IMR-90 (cell line): ENCODE measurements at regions not wholly inside any gene's neighbourhood (a gene's known extent, or its start where the extent isn't known, plus 50 kb on each side); places are given as distances from the start of the nearest gene placed in this dataset.

ENCODE experiments used
- ATAC-seq: fragments of 200-7000 bp; cut with Tn5 transposase; 2 replicates; pipeline ENCODE4 v1.9.1; 2020; ENCODE audit warnings: low read depth, mild to moderate bottlenecking, moderate library complexity
- BruUV-seq: library from RNA; stranded (reverse); fragments of 400-500 nt; replicated peaks from 2 replicates; lab custom pipeline; 2021; lab: Mats Ljungman, UMichigan
- CTCF ChIA-PET: fragments of 300-600 bp; formaldehyde crosslinking; extraction: SDS; loops from one replicate; lab custom pipeline; 2021; ENCODE audit warnings: antibody characterized with exemption; lab: Yijun Ruan, JAX
- POLR2A ChIA-PET: fragments of 300-600 bp; sonication (Branson Sonifier 250); formaldehyde crosslinking; loops from one replicate; lab custom pipeline; 2022; ENCODE audit warnings: antibody characterized with exemption; ENCODE audit not compliant: unreplicated experiment; lab: Charles Lee
- DNase-seq: peaks from one replicate; pipeline ENCODE4 v3.0.0; 2013
- H2AFZ ChIP-seq: replicated peaks from 2 replicates; pipeline ENCODE3; 2013; ENCODE audit warnings: low read length, mild to moderate bottlenecking; ENCODE audit not compliant: poor library complexity
- H2AK5ac ChIP-seq: 2 replicates; pipeline ENCODE4 v1.6.1; 2013; ENCODE audit warnings: low read depth, low read length, inconsistent platforms
- H2AK9ac ChIP-seq: replicated peaks from 2 replicates; pipeline ENCODE3; 2013; ENCODE audit warnings: mild to moderate bottlenecking, low read depth, low read length, moderate library complexity; ENCODE audit not compliant: poor library complexity
- H2BK120ac ChIP-seq: 2 replicates; pipeline ENCODE4 v1.6.1; 2013; ENCODE audit warnings: low read depth, low read length, inconsistent platforms
- H2BK15ac ChIP-seq: 3 replicates; pipeline ENCODE4 v1.6.1; 2013; ENCODE audit warnings: low read depth, low read length, inconsistent platforms
- H2BK20ac ChIP-seq: 2 replicates; pipeline ENCODE4 v1.6.1; 2013; ENCODE audit warnings: low read depth, mild to moderate bottlenecking, inconsistent platforms, low read length, moderate library complexity
- H2BK5ac ChIP-seq: 2 replicates; pipeline ENCODE4 v1.6.1; 2013; ENCODE audit warnings: mild to moderate bottlenecking, low read depth, low read length, inconsistent platforms; ENCODE audit not compliant: poor library complexity, severe bottlenecking
- H3K14ac ChIP-seq: replicated peaks from 2 replicates; pipeline ENCODE4 v1.6.1; 2013; ENCODE audit warnings: low read depth, low read length, inconsistent platforms
- H3K18ac ChIP-seq: 2 replicates; pipeline ENCODE4 v1.6.1; 2013; ENCODE audit warnings: low read depth, low read length, control low read depth
- H3K23ac ChIP-seq: 2 replicates; pipeline ENCODE4 v1.6.1; 2013; ENCODE audit warnings: low read depth, low read length, inconsistent platforms
- H3K27ac ChIP-seq: 2 replicates; pipeline ENCODE4 v1.5.1; 2013; ENCODE audit warnings: mild to moderate bottlenecking, control low read depth, low read length; ENCODE audit not compliant: insufficient read depth
- H3K27me3 ChIP-seq: 2 replicates; pipeline ENCODE4 v1.6.1; 2013; ENCODE audit warnings: low read length; ENCODE audit not compliant: control insufficient read depth, insufficient read depth
- H3K36me3 ChIP-seq: 2 replicates; pipeline ENCODE4 v1.6.1; 2013; ENCODE audit warnings: low read length, mixed read lengths; ENCODE audit not compliant: control insufficient read depth, insufficient read depth
- H3K4ac ChIP-seq: 2 replicates; pipeline ENCODE4 v1.6.1; 2013; ENCODE audit warnings: low read depth, low read length, inconsistent platforms
- H3K4me1 ChIP-seq: 2 replicates; pipeline ENCODE4 v1.6.1; 2013; ENCODE audit warnings: low read length, mixed read lengths; ENCODE audit not compliant: control insufficient read depth, insufficient read depth
- H3K4me2 ChIP-seq: 2 replicates; pipeline ENCODE4 v1.6.1; 2013; ENCODE audit warnings: low read depth, mild to moderate bottlenecking, control low read depth, low read length, moderate library complexity
- H3K4me3 ChIP-seq: 2 replicates; pipeline ENCODE4 v1.5.1; 2013; ENCODE audit warnings: low read depth, mild to moderate bottlenecking, control low read depth, low read length, moderate library complexity; ENCODE audit not compliant: insufficient read depth
- H3K56ac ChIP-seq: 2 replicates; pipeline ENCODE4 v1.6.1; 2013; ENCODE audit warnings: low read length, inconsistent platforms; ENCODE audit not compliant: insufficient read depth; ENCODE audit errors: extremely low read depth
- H3K79me1 ChIP-seq, 2 experiments: 2 replicates each; pipeline ENCODE4 v1.6.1; 2013; ENCODE audit warnings: low read length in 2 of 2, inconsistent platforms in 1 of 2, low read depth in 1 of 2
- H3K9ac ChIP-seq: 2 replicates; pipeline ENCODE4 v1.6.1; 2013; ENCODE audit warnings: low read depth, low read length, control low read depth
- H3K9me1 ChIP-seq: 2 replicates; pipeline ENCODE4 v1.6.1; 2013; ENCODE audit warnings: low read length, inconsistent platforms; ENCODE audit not compliant: insufficient read depth
- H3K9me3 ChIP-seq: 2 replicates; pipeline ENCODE4 v1.6.1; 2013; ENCODE audit warnings: low read length; ENCODE audit not compliant: control insufficient read depth, insufficient read depth
- H4K20me1 ChIP-seq: 2 replicates; pipeline ENCODE4 v1.6.1; 2013; ENCODE audit warnings: low read length, inconsistent platforms; ENCODE audit not compliant: insufficient read depth
- H4K5ac ChIP-seq: 2 replicates; pipeline ENCODE4 v1.6.1; 2013; ENCODE audit warnings: mild to moderate bottlenecking, low read depth, low read length, control low read depth
- H4K8ac ChIP-seq, 2 experiments: 2 replicates each; pipeline ENCODE4 v1.6.1; 2013; ENCODE audit warnings: low read depth in 2 of 2, low read length in 2 of 2, control low read depth in 1 of 2, inconsistent platforms in 1 of 2
- H4K91ac ChIP-seq: 2 replicates; pipeline ENCODE4 v1.6.1; 2013; ENCODE audit warnings: low read depth, low read length, inconsistent platforms; ENCODE audit not compliant: insufficient read depth
- BHLHE40 ChIP-seq: fragments of 150-350 bp; IDR thresholded peaks from 2 replicates; pipeline ENCODE4 v1.6.1; 2016; ENCODE audit warnings: mild to moderate bottlenecking, low read depth, low read length
- CEBPB ChIP-seq: IDR thresholded peaks from 2 replicates; pipeline ENCODE4 v1.6.1; 2012; ENCODE audit warnings: low read depth, low read length, improper control_type of control experiment
- ELK1 ChIP-seq: fragments of 150-350 bp; IDR thresholded peaks from 2 replicates; pipeline ENCODE4 v1.6.1; 2016; ENCODE audit warnings: low read depth, mild to moderate bottlenecking, low read length, moderate library complexity, borderline replicate concordance
- MXI1 ChIP-seq: IDR thresholded peaks from 2 replicates; pipeline ENCODE4 v1.6.1; 2012; ENCODE audit warnings: low read depth, mild to moderate bottlenecking, low read length, moderate library complexity, borderline replicate concordance
- NFE2L2 ChIP-seq: fragments of 150-350 bp; IDR thresholded peaks from 2 replicates; pipeline ENCODE4 v1.6.1; 2016; ENCODE audit warnings: low read depth, mild to moderate bottlenecking, low read length
- RCOR1 ChIP-seq: IDR thresholded peaks from 2 replicates; pipeline ENCODE4 v1.6.1; 2012; ENCODE audit warnings: mild to moderate bottlenecking, low read length, improper control_type of control experiment; ENCODE audit not compliant: insufficient replicate concordance
- RFX5 ChIP-seq: IDR thresholded peaks from 2 replicates; pipeline ENCODE4 v1.8.0; 2012; ENCODE audit warnings: low read depth, mild to moderate bottlenecking, low read length, moderate library complexity
- SMC3 ChIP-seq: fragments of 150-350 bp; IDR thresholded peaks from 2 replicates; pipeline ENCODE4 v1.6.1; 2016; ENCODE audit warnings: low read depth, mild to moderate bottlenecking, antibody characterized with exemption, low read length, moderate library complexity
- USF2 ChIP-seq: fragments of 150-350 bp; IDR thresholded peaks from 2 replicates; pipeline ENCODE4 v1.6.1; 2017; ENCODE audit warnings: mild to moderate bottlenecking, antibody characterized with exemption, low read length, low read depth
- WGBS, 2 experiments: methylation state at CpG; one replicate each; pipeline versions ENCODE4 v1.1.5 to v1.1.7; 2013; ENCODE audit warnings: missing lambda C conversion rate in 2 of 2; ENCODE audit not compliant: insufficient read length in 1 of 2; ENCODE audit errors: extremely low coverage in 2 of 2; 5-methylcytosine and 5-hydroxymethylcytosine counted together
- dilution Hi-C: fragments of 300-500 bp; cut with HindIII; formaldehyde crosslinking; loops from one replicate; pipeline ENCODE4 v1.14.3; 2018; ENCODE audit warnings: low sequenced_read_pairs; ENCODE audit not compliant: unreplicated experiment
- in situ Hi-C: fragments of 300-500 bp; cut with MboI; formaldehyde crosslinking; loops from 3 replicates; pipeline ENCODE4 v1.14.3; 2019; ENCODE audit warnings: low sequenced_read_pairs, inconsistent platforms, mixed read lengths
- intact Hi-C: fragments of 100-400 bp; cut with micrococcal nuclease; formaldehyde crosslinking; loops from 2 replicates; pipeline ENCODE4 v1.10.0; 2022
- TF ChIP-seq, protein P1 (sequence below): conservative IDR thresholded peaks from 2 replicates; pipeline ENCODE4 v1.5.1; 2012; ENCODE audit warnings: mild to moderate bottlenecking, low read depth, low read length, improper control_type of control experiment

DNA sequence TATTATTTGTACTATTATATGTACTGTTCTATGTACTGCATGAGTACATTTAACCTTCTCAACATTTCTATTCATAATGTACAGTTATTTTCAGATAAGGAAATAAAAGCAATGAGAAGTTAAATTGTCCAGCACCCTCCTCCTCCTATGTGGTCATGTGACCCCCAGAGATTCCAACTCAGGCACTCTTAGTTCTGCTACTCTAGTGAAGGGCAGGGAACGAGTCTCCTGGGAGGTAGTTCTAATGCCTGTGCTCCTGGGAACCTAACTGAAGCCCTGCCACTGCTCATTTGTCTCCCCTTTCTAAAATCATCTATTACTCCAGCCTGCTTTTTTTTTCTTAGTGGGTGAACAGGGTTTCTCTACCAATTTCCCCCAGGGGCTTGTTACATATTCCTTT lies 105.9 kb upstream of the GPRIN3 start:
- CTCF ChIA-PET: no interaction called here

More for the DNA sequence above, 105.9 kb upstream of the GPRIN3 start:
- Histone ChIP-seq H2BK120ac (no peak overlapping the region), H4K20me1 (no peaks in the 10 kb centered on the region), H3K18ac (no peak overlapping the region), H3K36me3 (no peaks in the 10 kb centered on the region), H3K27me3 (no peaks in the 10 kb centered on the region), H4K5ac (no peak overlapping the region), H2AK9ac (no peak overlapping the region), H3K27ac (no peak overlapping the region), H2AK5ac (no peak overlapping the region), H3K56ac (no peak overlapping the region), H4K91ac (no peak overlapping the region), H3K9me3 (no peaks in the 10 kb centered on the region), H4K8ac (no peak overlapping the region), H3K4me2 (no peak overlapping the region), H2BK15ac (no peak overlapping the region), H3K23ac (no peak overlapping the region), H2AFZ (no peak overlapping the region), H3K4me1 (no peaks in the 10 kb centered on the region), H3K9ac (no peak overlapping the region), H2BK5ac (no peak overlapping the region), H2BK20ac (no peak overlapping the region), H3K4me3 (no peak overlapping the region), H3K4ac (no peak overlapping the region), H3K9me1 (no peaks in the 10 kb centered on the region), H3K79me1 (no peaks in the 10 kb centered on the region), H3K14ac (no peak overlapping the region)
- no CpG with 5 or more reads among the region's 1 CpG for WGBS, 2 experiments
- ATAC-seq (no peak), DNase-seq (no peak)
- in situ Hi-C loops: no loop called here
- TF ChIP-seq MXI1 (no peak), RCOR1 (no peak), ELK1 (no peak), NFE2L2 (no peak), BHLHE40 (no peak), USF2 (no peak), RFX5 (no peak), CEBPB (no peak), SMC3 (no peak)
- TF ChIP-seq, protein P1, sequence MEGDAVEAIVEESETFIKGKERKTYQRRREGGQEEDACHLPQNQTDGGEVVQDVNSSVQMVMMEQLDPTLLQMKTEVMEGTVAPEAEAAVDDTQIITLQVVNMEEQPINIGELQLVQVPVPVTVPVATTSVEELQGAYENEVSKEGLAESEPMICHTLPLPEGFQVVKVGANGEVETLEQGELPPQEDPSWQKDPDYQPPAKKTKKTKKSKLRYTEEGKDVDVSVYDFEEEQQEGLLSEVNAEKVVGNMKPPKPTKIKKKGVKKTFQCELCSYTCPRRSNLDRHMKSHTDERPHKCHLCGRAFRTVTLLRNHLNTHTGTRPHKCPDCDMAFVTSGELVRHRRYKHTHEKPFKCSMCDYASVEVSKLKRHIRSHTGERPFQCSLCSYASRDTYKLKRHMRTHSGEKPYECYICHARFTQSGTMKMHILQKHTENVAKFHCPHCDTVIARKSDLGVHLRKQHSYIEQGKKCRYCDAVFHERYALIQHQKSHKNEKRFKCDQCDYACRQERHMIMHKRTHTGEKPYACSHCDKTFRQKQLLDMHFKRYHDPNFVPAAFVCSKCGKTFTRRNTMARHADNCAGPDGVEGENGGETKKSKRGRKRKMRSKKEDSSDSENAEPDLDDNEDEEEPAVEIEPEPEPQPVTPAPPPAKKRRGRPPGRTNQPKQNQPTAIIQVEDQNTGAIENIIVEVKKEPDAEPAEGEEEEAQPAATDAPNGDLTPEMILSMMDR: no peak
- POLR2A ChIA-PET: no interaction called here
- BruUV-seq: no TSS peak
- intact Hi-C loops: no loop called here
- dilution Hi-C loops: no loop called here
